Fibroblast of peridontal ligament (primary cell): ENCODE measurements at regions not wholly inside any gene's neighbourhood (a gene's known extent, or its start where the extent isn't known, plus 50 kb on each side); places are given as distances from the start of the nearest gene placed in this dataset.
"Not testable (repeated sequence)": the region's sequence is repeated elsewhere in the genome, so short reads cannot be mapped to it uniquely, and the experiment has no call there.

ENCODE experiments used
- DNase-seq: peaks from one replicate; pipeline ENCODE4 v3.0.0-alpha.2; 2010; ENCODE audit errors: extremely low read depth

GRCh38 chr10:61271127-61271780 lies 181.9 kb downstream of the TMEM26 start:
- DNase-seq = peak; percentile 90

- no peak for DNase-seq
Observed at GRCh38 chr10:61263518-61263917, 189.7 kb downstream of the TMEM26 start.

- peak; percentile 95 for DNase-seq
Observed at GRCh38 chr10:61262486-61263261, 190.5 kb downstream of the TMEM26 start.

- DNase-seq = peak; percentile 78
Observed at GRCh38 chr10:61257956-61258496, 195.2 kb downstream of the TMEM26 start.

GRCh38 chr10:61257136-61257535 lies 196.0 kb downstream of the TMEM26 start:
- no peak for DNase-seq

- DNase-seq = not testable (repeated sequence)
Observed at GRCh38 chr10:61252326-61252725, 200.9 kb downstream of the TMEM26 start.

GRCh38 chr10:61251089-61251488 lies 202.1 kb downstream of the TMEM26 start:
- DNase-seq = no peak

- no peak for DNase-seq
Observed at GRCh38 chr10:61250131-61250530, 203.1 kb downstream of the TMEM26 start.

- peak; percentile 50 for DNase-seq
Observed at GRCh38 chr10:61248013-61248412, 205.2 kb downstream of the TMEM26 start.

GRCh38 chr10:61244261-61244775 lies 208.9 kb downstream of the TMEM26 start:
- no peak for DNase-seq

GRCh38 chr10:61232780-61233179 lies 220.4 kb downstream of the TMEM26 start:
- no peak for DNase-seq

GRCh38 chr10:61225939-61226338 lies 227.2 kb downstream of the TMEM26 start:
- DNase-seq = no peak

GRCh38 chr10:61223576-61223975 lies 229.6 kb downstream of the TMEM26 start:
- no peak for DNase-seq

- DNase-seq = no peak
Observed at GRCh38 chr10:61219696-61220095, 233.5 kb downstream of the TMEM26 start.

GRCh38 chr10:61217851-61218565 lies 235.2 kb downstream of the TMEM26 start:
- no peak for DNase-seq

GRCh38 chr10:61215246-61215645 lies 237.9 kb downstream of the TMEM26 start:
- DNase-seq = peak; percentile 6

- no peak for DNase-seq
Observed at GRCh38 chr10:61211468-61211867, 241.7 kb downstream of the TMEM26 start.

- DNase-seq = peak; percentile 51
Observed at GRCh38 chr10:61197057-61197456, 253.1 kb upstream of the RHOBTB1 start.

GRCh38 chr10:61195211-61195610 lies 251.2 kb upstream of the RHOBTB1 start:
- DNase-seq = no peak

- not testable (repeated sequence) for DNase-seq
Observed at GRCh38 chr10:61192589-61192988, 248.6 kb upstream of the RHOBTB1 start.

GRCh38 chr10:61192042-61192441 lies 248.1 kb upstream of the RHOBTB1 start:
- DNase-seq = no peak

- DNase-seq = no peak
Observed at GRCh38 chr10:61189912-61190311, 245.9 kb upstream of the RHOBTB1 start.
